A673 (cell line): ENCODE measurements at regions not wholly inside any gene's neighbourhood (a gene's known extent, or its start where the extent isn't known, plus 50 kb on each side); places are given as distances from the start of the nearest gene placed in this dataset.

ENCODE experiments used
- EZH2 ChIP-seq: fragments of 200-600 bp; sonication (generic); IDR thresholded peaks from 2 replicates; pipeline ENCODE4 v1.6.1; 2017; ENCODE audit warnings: borderline replicate concordance, low read depth, mild to moderate bottlenecking, mixed read lengths, antibody characterized with exemption, low read length; ENCODE audit not compliant: poor library complexity, severe bottlenecking
- TF ChIP-seq, protein P1 (sequence below): fragments of 300-800, 200-600 bp; sonication (generic); conservative IDR thresholded peaks from 2 replicates; pipeline ENCODE4 v1.5.1; 2017; ENCODE audit warnings: low read depth, mild to moderate bottlenecking, antibody characterized with exemption, low read length, moderate library complexity, mixed read lengths

DNA sequence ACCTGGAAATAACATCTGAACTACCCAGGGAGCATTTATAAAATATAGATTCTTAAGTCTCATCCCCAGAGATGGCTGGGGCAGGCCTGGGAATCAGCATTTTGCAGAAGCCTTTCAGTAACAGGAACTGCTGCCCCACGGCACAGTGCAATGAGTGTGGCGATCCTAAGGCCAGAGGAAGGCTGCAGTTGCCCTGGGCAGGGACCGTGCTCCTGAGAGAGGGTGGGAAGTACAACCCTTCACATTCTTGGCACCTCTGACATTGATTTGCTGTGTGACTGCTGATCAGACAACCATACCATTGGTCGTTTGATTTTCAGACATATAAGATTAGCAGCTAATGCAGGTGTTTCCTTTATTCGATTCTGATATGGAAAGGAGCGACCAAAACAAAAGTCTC lies 233.6 kb downstream of the STIM2 start:
- TF ChIP-seq, protein P1, sequence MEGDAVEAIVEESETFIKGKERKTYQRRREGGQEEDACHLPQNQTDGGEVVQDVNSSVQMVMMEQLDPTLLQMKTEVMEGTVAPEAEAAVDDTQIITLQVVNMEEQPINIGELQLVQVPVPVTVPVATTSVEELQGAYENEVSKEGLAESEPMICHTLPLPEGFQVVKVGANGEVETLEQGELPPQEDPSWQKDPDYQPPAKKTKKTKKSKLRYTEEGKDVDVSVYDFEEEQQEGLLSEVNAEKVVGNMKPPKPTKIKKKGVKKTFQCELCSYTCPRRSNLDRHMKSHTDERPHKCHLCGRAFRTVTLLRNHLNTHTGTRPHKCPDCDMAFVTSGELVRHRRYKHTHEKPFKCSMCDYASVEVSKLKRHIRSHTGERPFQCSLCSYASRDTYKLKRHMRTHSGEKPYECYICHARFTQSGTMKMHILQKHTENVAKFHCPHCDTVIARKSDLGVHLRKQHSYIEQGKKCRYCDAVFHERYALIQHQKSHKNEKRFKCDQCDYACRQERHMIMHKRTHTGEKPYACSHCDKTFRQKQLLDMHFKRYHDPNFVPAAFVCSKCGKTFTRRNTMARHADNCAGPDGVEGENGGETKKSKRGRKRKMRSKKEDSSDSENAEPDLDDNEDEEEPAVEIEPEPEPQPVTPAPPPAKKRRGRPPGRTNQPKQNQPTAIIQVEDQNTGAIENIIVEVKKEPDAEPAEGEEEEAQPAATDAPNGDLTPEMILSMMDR: no peak
- TF ChIP-seq EZH2: no peak
